ENCODE measurements at regions not wholly inside any gene's neighbourhood (a gene's known extent, or its start where the extent isn't known, plus 50 kb on each side); places are given as distances from the start of the nearest gene placed in this dataset.
"Not testable (repeated sequence)": the region's sequence is repeated elsewhere in the genome, so short reads cannot be mapped to it uniquely, and the experiment has no call there.

- DNase-seq: no peak
These were observed 228.1 kb upstream of the LMCD1 start for GRCh38 chr3:8273479-8273878.

- no peak for DNase-seq
These were observed 225.6 kb upstream of the LMCD1 start for GRCh38 chr3:8276056-8276455.

- no peak for DNase-seq
These were observed 225.1 kb upstream of the LMCD1 start for GRCh38 chr3:8276506-8276905.

GRCh38 chr3:8278448-8278847, 223.2 kb upstream of the LMCD1 start:
- no peak for DNase-seq

- no peak for DNase-seq
These were observed 222.1 kb upstream of the LMCD1 start for GRCh38 chr3:8279476-8279875.

GRCh38 chr3:8279886-8280550, 221.6 kb upstream of the LMCD1 start:
- no peak for DNase-seq

- DNase-seq: no peak
These were observed 219.0 kb upstream of the LMCD1 start for GRCh38 chr3:8282541-8283165.

GRCh38 chr3:8283193-8283592, 218.4 kb upstream of the LMCD1 start:
- DNase-seq: no peak

- no peak for DNase-seq
These were observed 215.5 kb upstream of the LMCD1 start for GRCh38 chr3:8286086-8286485.

GRCh38 chr3:8286749-8287148, 214.9 kb upstream of the LMCD1 start:
- no peak for DNase-seq

- no peak for DNase-seq
These were observed 211.0 kb upstream of the LMCD1 start for GRCh38 chr3:8290611-8291010.

GRCh38 chr3:8296461-8296860, 205.2 kb upstream of the LMCD1 start:
- no peak for DNase-seq

- no peak for DNase-seq
These were observed 203.3 kb upstream of the LMCD1 start for GRCh38 chr3:8298021-8298954.

- DNase-seq: no peak
These were observed 199.5 kb upstream of the LMCD1 start for GRCh38 chr3:8301977-8302735.

- no peak for DNase-seq
These were observed 198.2 kb upstream of the LMCD1 start for GRCh38 chr3:8303466-8303865.

- DNase-seq: no peak
These were observed 196.3 kb upstream of the LMCD1 start for GRCh38 chr3:8305371-8305770.

GRCh38 chr3:8307545-8308110, 194.0 kb upstream of the LMCD1 start:
- no peak for DNase-seq

GRCh38 chr3:8311321-8311720, 190.3 kb upstream of the LMCD1 start:
- DNase-seq: no peak

- DNase-seq: no peak
These were observed 188.9 kb upstream of the LMCD1 start for GRCh38 chr3:8312685-8313084.

GRCh38 chr3:8313560-8314267, 187.9 kb upstream of the LMCD1 start:
- no peak for DNase-seq

- DNase-seq: not testable (repeated sequence)
These were observed 186.1 kb upstream of the LMCD1 start for GRCh38 chr3:8315526-8315925.
